Transverse colon (tissue), 3 donors: ENCODE measurements at regions not wholly inside any gene's neighbourhood (a gene's known extent, or its start where the extent isn't known, plus 50 kb on each side); places are given as distances from the start of the nearest gene placed in this dataset.

Source experiments
- EP300 ChIP-seq: sonication (generic); formaldehyde crosslinking; IDR thresholded peaks from one replicate; pipeline ENCODE4 v1.6.1; 2017; ENCODE audit warnings: antibody characterized with exemption, low read depth
- POLR2A ChIP-seq: fragments of 450-650 bp; IDR thresholded peaks from one replicate; pipeline ENCODE4 v1.6.1; 2016; ENCODE audit warnings: antibody characterized with exemption, mild to moderate bottlenecking, moderate library complexity
- POLR2AphosphoS5 ChIP-seq, 3 donors: sonication (generic); formaldehyde crosslinking; IDR thresholded peaks; one replicate each; pipeline ENCODE4 v1.6.1; 2016; ENCODE audit warnings: antibody characterized with exemption in 3 of 3

GRCh38 chr1:172936088-172936645 lies 114.6 kb downstream of the TNFSF18 start:
- TF ChIP-seq POLR2AphosphoS5 (IDR thresholded peaks at IDR 0.05) (no peak), EP300 (no peak), POLR2A (no peak)
